IMR-90 (cell line): ENCODE measurements at regions not wholly inside any gene's neighbourhood (a gene's known extent, or its start where the extent isn't known, plus 50 kb on each side); places are given as distances from the start of the nearest gene placed in this dataset.

ENCODE experiments used
- ATAC-seq: fragments of 200-7000 bp; cut with Tn5 transposase; 2 replicates; pipeline ENCODE4 v1.9.1; 2020; ENCODE audit warnings: low read depth, mild to moderate bottlenecking, moderate library complexity
- BruUV-seq: library from RNA; stranded (reverse); fragments of 400-500 nt; replicated peaks from 2 replicates; lab custom pipeline; 2021; lab: Mats Ljungman, UMichigan
- CTCF ChIA-PET: fragments of 300-600 bp; formaldehyde crosslinking; extraction: SDS; loops from one replicate; lab custom pipeline; 2021; ENCODE audit warnings: antibody characterized with exemption; lab: Yijun Ruan, JAX
- POLR2A ChIA-PET: fragments of 300-600 bp; sonication (Branson Sonifier 250); formaldehyde crosslinking; loops from one replicate; lab custom pipeline; 2022; ENCODE audit warnings: antibody characterized with exemption; ENCODE audit not compliant: unreplicated experiment; lab: Charles Lee
- DNase-seq: peaks from one replicate; pipeline ENCODE4 v3.0.0; 2013
- H2AFZ ChIP-seq: replicated peaks from 2 replicates; pipeline ENCODE3; 2013; ENCODE audit warnings: low read length, mild to moderate bottlenecking; ENCODE audit not compliant: poor library complexity
- H2AK5ac ChIP-seq: 2 replicates; pipeline ENCODE4 v1.6.1; 2013; ENCODE audit warnings: low read depth, low read length, inconsistent platforms
- H2AK9ac ChIP-seq: replicated peaks from 2 replicates; pipeline ENCODE3; 2013; ENCODE audit warnings: mild to moderate bottlenecking, low read depth, low read length, moderate library complexity; ENCODE audit not compliant: poor library complexity
- H2BK120ac ChIP-seq: 2 replicates; pipeline ENCODE4 v1.6.1; 2013; ENCODE audit warnings: low read depth, low read length, inconsistent platforms
- H2BK15ac ChIP-seq: 3 replicates; pipeline ENCODE4 v1.6.1; 2013; ENCODE audit warnings: low read depth, low read length, inconsistent platforms
- H2BK20ac ChIP-seq: 2 replicates; pipeline ENCODE4 v1.6.1; 2013; ENCODE audit warnings: low read depth, mild to moderate bottlenecking, inconsistent platforms, low read length, moderate library complexity
- H2BK5ac ChIP-seq: 2 replicates; pipeline ENCODE4 v1.6.1; 2013; ENCODE audit warnings: mild to moderate bottlenecking, low read depth, low read length, inconsistent platforms; ENCODE audit not compliant: poor library complexity, severe bottlenecking
- H3K14ac ChIP-seq: replicated peaks from 2 replicates; pipeline ENCODE4 v1.6.1; 2013; ENCODE audit warnings: low read depth, low read length, inconsistent platforms
- H3K18ac ChIP-seq: 2 replicates; pipeline ENCODE4 v1.6.1; 2013; ENCODE audit warnings: low read depth, low read length, control low read depth
- H3K23ac ChIP-seq: 2 replicates; pipeline ENCODE4 v1.6.1; 2013; ENCODE audit warnings: low read depth, low read length, inconsistent platforms
- H3K27ac ChIP-seq: 2 replicates; pipeline ENCODE4 v1.5.1; 2013; ENCODE audit warnings: mild to moderate bottlenecking, control low read depth, low read length; ENCODE audit not compliant: insufficient read depth
- H3K27me3 ChIP-seq: 2 replicates; pipeline ENCODE4 v1.6.1; 2013; ENCODE audit warnings: low read length; ENCODE audit not compliant: control insufficient read depth, insufficient read depth
- H3K36me3 ChIP-seq: 2 replicates; pipeline ENCODE4 v1.6.1; 2013; ENCODE audit warnings: low read length, mixed read lengths; ENCODE audit not compliant: control insufficient read depth, insufficient read depth
- H3K4ac ChIP-seq: 2 replicates; pipeline ENCODE4 v1.6.1; 2013; ENCODE audit warnings: low read depth, low read length, inconsistent platforms
- H3K4me1 ChIP-seq: 2 replicates; pipeline ENCODE4 v1.6.1; 2013; ENCODE audit warnings: low read length, mixed read lengths; ENCODE audit not compliant: control insufficient read depth, insufficient read depth
- H3K4me2 ChIP-seq: 2 replicates; pipeline ENCODE4 v1.6.1; 2013; ENCODE audit warnings: low read depth, mild to moderate bottlenecking, control low read depth, low read length, moderate library complexity
- H3K4me3 ChIP-seq: 2 replicates; pipeline ENCODE4 v1.5.1; 2013; ENCODE audit warnings: low read depth, mild to moderate bottlenecking, control low read depth, low read length, moderate library complexity; ENCODE audit not compliant: insufficient read depth
- H3K56ac ChIP-seq: 2 replicates; pipeline ENCODE4 v1.6.1; 2013; ENCODE audit warnings: low read length, inconsistent platforms; ENCODE audit not compliant: insufficient read depth; ENCODE audit errors: extremely low read depth
- H3K79me1 ChIP-seq, 2 experiments: 2 replicates each; pipeline ENCODE4 v1.6.1; 2013; ENCODE audit warnings: low read length in 2 of 2, inconsistent platforms in 1 of 2, low read depth in 1 of 2
- H3K9ac ChIP-seq: 2 replicates; pipeline ENCODE4 v1.6.1; 2013; ENCODE audit warnings: low read depth, low read length, control low read depth
- H3K9me1 ChIP-seq: 2 replicates; pipeline ENCODE4 v1.6.1; 2013; ENCODE audit warnings: low read length, inconsistent platforms; ENCODE audit not compliant: insufficient read depth
- H3K9me3 ChIP-seq: 2 replicates; pipeline ENCODE4 v1.6.1; 2013; ENCODE audit warnings: low read length; ENCODE audit not compliant: control insufficient read depth, insufficient read depth
- H4K20me1 ChIP-seq: 2 replicates; pipeline ENCODE4 v1.6.1; 2013; ENCODE audit warnings: low read length, inconsistent platforms; ENCODE audit not compliant: insufficient read depth
- H4K5ac ChIP-seq: 2 replicates; pipeline ENCODE4 v1.6.1; 2013; ENCODE audit warnings: mild to moderate bottlenecking, low read depth, low read length, control low read depth
- H4K8ac ChIP-seq, 2 experiments: 2 replicates each; pipeline ENCODE4 v1.6.1; 2013; ENCODE audit warnings: low read depth in 2 of 2, low read length in 2 of 2, control low read depth in 1 of 2, inconsistent platforms in 1 of 2
- H4K91ac ChIP-seq: 2 replicates; pipeline ENCODE4 v1.6.1; 2013; ENCODE audit warnings: low read depth, low read length, inconsistent platforms; ENCODE audit not compliant: insufficient read depth
- BHLHE40 ChIP-seq: fragments of 150-350 bp; IDR thresholded peaks from 2 replicates; pipeline ENCODE4 v1.6.1; 2016; ENCODE audit warnings: mild to moderate bottlenecking, low read depth, low read length
- CEBPB ChIP-seq: IDR thresholded peaks from 2 replicates; pipeline ENCODE4 v1.6.1; 2012; ENCODE audit warnings: low read depth, low read length, improper control_type of control experiment
- CHD1 ChIP-seq: IDR thresholded peaks from 2 replicates; pipeline ENCODE4 v1.6.1; 2012; ENCODE audit warnings: low read depth, low read length, improper control_type of control experiment
- CTCF ChIP-seq: conservative IDR thresholded peaks from 2 replicates; pipeline ENCODE4 v1.5.1; 2012; ENCODE audit warnings: mild to moderate bottlenecking, low read depth, low read length, improper control_type of control experiment
- ELK1 ChIP-seq: fragments of 150-350 bp; IDR thresholded peaks from 2 replicates; pipeline ENCODE4 v1.6.1; 2016; ENCODE audit warnings: low read depth, mild to moderate bottlenecking, low read length, moderate library complexity, borderline replicate concordance
- FOS ChIP-seq: fragments of 150-350 bp; IDR thresholded peaks from 2 replicates; pipeline ENCODE4 v1.6.1; 2016; ENCODE audit warnings: low read depth, low read length
- MAFK ChIP-seq: IDR thresholded peaks from 2 replicates; pipeline ENCODE4 v1.6.1; 2012; ENCODE audit warnings: low read depth, low read length, improper control_type of control experiment
- MAZ ChIP-seq: IDR thresholded peaks from 2 replicates; pipeline ENCODE4 v1.6.1; 2012; ENCODE audit warnings: low read depth, mild to moderate bottlenecking, low read length, improper control_type of control experiment, moderate library complexity, borderline replicate concordance
- NFE2L2 ChIP-seq: fragments of 150-350 bp; IDR thresholded peaks from 2 replicates; pipeline ENCODE4 v1.6.1; 2016; ENCODE audit warnings: low read depth, mild to moderate bottlenecking, low read length
- RAD21 ChIP-seq: IDR thresholded peaks from 2 replicates; pipeline ENCODE4 v1.6.1; 2012; ENCODE audit warnings: low read length, improper control_type of control experiment
- RCOR1 ChIP-seq: IDR thresholded peaks from 2 replicates; pipeline ENCODE4 v1.6.1; 2012; ENCODE audit warnings: mild to moderate bottlenecking, low read length, improper control_type of control experiment; ENCODE audit not compliant: insufficient replicate concordance
- RFX5 ChIP-seq: IDR thresholded peaks from 2 replicates; pipeline ENCODE4 v1.8.0; 2012; ENCODE audit warnings: low read depth, mild to moderate bottlenecking, low read length, moderate library complexity
- SMC3 ChIP-seq: fragments of 150-350 bp; IDR thresholded peaks from 2 replicates; pipeline ENCODE4 v1.6.1; 2016; ENCODE audit warnings: low read depth, mild to moderate bottlenecking, antibody characterized with exemption, low read length, moderate library complexity
- USF2 ChIP-seq: fragments of 150-350 bp; IDR thresholded peaks from 2 replicates; pipeline ENCODE4 v1.6.1; 2017; ENCODE audit warnings: mild to moderate bottlenecking, antibody characterized with exemption, low read length, low read depth
- WGBS, 2 experiments: methylation state at CpG; one replicate each; pipeline versions ENCODE4 v1.1.5 to v1.1.7; 2013; ENCODE audit warnings: missing lambda C conversion rate in 2 of 2; ENCODE audit not compliant: insufficient read length in 1 of 2; ENCODE audit errors: extremely low coverage in 2 of 2; 5-methylcytosine and 5-hydroxymethylcytosine counted together
- dilution Hi-C: fragments of 300-500 bp; cut with HindIII; formaldehyde crosslinking; loops from one replicate; pipeline ENCODE4 v1.14.3; 2018; ENCODE audit warnings: low sequenced_read_pairs; ENCODE audit not compliant: unreplicated experiment
- in situ Hi-C: fragments of 300-500 bp; cut with MboI; formaldehyde crosslinking; loops from 3 replicates; pipeline ENCODE4 v1.14.3; 2019; ENCODE audit warnings: low sequenced_read_pairs, inconsistent platforms, mixed read lengths
- intact Hi-C: fragments of 100-400 bp; cut with micrococcal nuclease; formaldehyde crosslinking; loops from 2 replicates; pipeline ENCODE4 v1.10.0; 2022

GRCh38 chr1:188769936-188770335 lies 1707.7 kb downstream of the BRINP3 start:
- ChIA-PET POLR2A (no interaction called here), CTCF (no interaction called here)
- in situ Hi-C loops (no loop called here), dilution Hi-C loops (no loop called here), intact Hi-C loops (no loop called here)
- no peaks in the 10 kb centered on the region for H3K36me3 ChIP-seq
- H2AK9ac ChIP-seq: no peak overlapping the region
- H3K9ac ChIP-seq: no peak overlapping the region
- no peaks in the 10 kb centered on the region for H3K27me3 ChIP-seq
- no peak overlapping the region for H3K14ac ChIP-seq
- no TSS peak for BruUV-seq
- no peak overlapping the region for H3K4me3 ChIP-seq
- H4K8ac ChIP-seq: no peak overlapping the region
- no peak overlapping the region for H3K56ac ChIP-seq
- no peak overlapping the region for H3K4ac ChIP-seq
- no peak overlapping the region for H2BK120ac ChIP-seq
- H3K9me1 ChIP-seq: no peaks in the 10 kb centered on the region
- no peak overlapping the region for H3K18ac ChIP-seq
- no peaks in the 10 kb centered on the region for H4K20me1 ChIP-seq
- H3K79me1 ChIP-seq: no peaks in the 10 kb centered on the region
- no CpG with 5 or more reads among the region's 1 CpG for WGBS, 2 experiments
- no peak overlapping the region for H3K23ac ChIP-seq
- H2BK20ac ChIP-seq: no peak overlapping the region
- no peak for ATAC-seq
- no peak overlapping the region for H2BK15ac ChIP-seq
- TF ChIP-seq FOS (no peak), MAFK (no peak), NFE2L2 (no peak), CHD1 (no peak), ELK1 (no peak), BHLHE40 (no peak), SMC3 (no peak), RFX5 (no peak), USF2 (no peak), CTCF (no peak), CEBPB (no peak), RCOR1 (no peak), RAD21 (no peak), MAZ (no peak)
- no peak overlapping the region for H4K91ac ChIP-seq
- DNase-seq: no peak
- no peak overlapping the region for H2AFZ ChIP-seq
- no peak overlapping the region for H3K4me2 ChIP-seq
- no peak overlapping the region for H2BK5ac ChIP-seq
- H3K4me1 ChIP-seq: no peaks in the 10 kb centered on the region
- H2AK5ac ChIP-seq: no peak overlapping the region
- peaks cover 2% of the 10 kb centered on the region; the same call in 1 of the 2 replicates for H3K9me3 ChIP-seq
- no peak overlapping the region for H4K5ac ChIP-seq
- no peak overlapping the region for H3K27ac ChIP-seq
